Effector CD8-positive, alpha-beta T cell (primary cell): ENCODE measurements at regions not wholly inside any gene's neighbourhood (a gene's known extent, or its start where the extent isn't known, plus 50 kb on each side); places are given as distances from the start of the nearest gene placed in this dataset.
"Not testable (repeated sequence)": the region's sequence is repeated elsewhere in the genome, so short reads cannot be mapped to it uniquely, and the experiment has no call there.

ENCODE experiments used
- DNase-seq: peaks from one replicate; lab custom pipeline; 2025; lab: John Stamatoyannopoulos, UW

DNA sequence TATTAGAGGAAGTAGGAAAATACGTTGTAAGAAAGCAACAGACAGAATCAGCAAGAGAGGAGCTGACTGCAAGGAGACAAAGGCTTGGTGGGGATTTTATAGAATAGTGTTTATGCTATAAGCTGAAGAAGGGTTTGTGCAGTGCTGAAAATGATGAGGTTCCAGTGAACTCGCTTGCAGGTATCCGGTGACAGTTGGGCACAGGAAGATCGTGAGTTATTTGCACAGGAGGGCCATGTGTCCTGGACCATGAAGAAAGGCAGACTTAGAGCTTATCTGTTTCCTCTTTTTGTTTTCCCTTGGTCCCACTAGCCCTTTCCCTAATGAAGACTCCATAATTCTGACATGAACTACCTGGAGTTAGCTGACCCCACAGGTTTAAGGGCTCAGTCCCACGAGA, 61.4 kb downstream of the NXNL2 start:
- no peak for DNase-seq

DNA sequence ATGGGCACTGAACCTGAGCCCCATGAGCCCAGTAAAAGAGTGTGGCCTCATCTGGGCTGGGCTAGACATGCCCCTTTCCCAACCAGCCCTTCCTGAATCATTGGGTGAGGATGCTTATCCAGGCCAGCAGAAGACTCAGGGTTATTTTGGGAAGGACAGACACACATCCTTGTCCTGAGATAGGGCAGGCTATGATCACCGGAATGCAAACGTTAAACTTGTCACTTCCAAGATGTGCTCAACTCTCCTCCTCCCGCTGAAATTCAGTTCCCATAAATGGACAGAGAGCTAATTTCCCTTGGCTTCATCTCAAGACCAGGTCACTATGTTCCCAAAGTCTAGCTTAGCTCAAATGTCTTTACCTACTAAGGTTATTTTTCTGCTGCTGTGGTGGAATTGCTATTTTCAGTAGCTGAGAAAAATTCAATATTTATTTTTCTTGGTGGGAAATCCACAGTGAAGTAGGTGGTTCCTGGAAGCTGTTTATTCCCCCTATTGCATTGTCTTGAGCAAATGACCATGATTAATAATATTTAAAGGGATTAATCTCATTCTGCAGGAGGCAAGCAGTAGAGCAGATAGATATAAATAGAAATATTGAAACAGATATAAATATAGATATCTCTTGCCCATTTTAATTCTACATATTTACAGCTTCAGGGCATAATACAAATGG, 70.0 kb downstream of the NXNL2 start:
- no peak for DNase-seq

DNA sequence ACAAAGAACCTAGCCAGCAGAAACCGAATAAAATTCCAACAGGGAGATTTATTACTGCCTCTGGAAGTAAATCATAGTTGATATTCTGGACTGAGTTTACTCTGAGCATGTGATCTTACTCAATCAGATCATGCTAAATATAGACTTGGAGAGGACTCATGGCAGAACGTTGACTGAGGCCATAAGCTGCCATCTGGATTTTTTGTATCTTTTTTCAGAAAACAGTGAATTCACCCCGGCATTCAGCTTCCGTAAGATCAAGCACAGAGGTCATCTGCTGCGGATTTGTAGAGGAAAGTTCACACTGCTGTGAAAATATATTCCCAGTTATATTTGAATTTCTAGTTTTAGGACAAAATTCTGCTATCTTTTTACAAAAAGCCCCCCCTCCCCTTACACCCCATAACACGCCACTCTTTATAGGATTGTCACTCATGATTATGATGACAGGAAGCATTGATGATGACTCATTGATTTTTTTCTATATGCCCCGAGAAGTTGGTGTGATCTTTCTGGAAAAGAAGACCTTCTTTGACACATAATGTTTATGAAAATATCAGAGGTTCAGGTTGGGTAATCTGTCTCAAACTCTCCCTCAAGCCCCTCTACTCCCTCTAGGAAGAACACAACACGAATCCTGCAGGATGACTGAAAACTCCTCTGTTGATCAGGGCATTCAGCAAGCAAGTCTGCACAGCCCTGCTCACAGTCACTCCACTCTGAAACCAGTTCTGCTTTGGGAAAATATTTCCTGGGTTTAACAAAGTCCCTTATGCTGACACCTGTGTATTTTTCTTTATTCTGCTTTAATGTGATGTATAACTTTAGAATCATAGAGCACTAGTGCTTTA, 70.8 kb downstream of the NXNL2 start:
- no peak for DNase-seq

DNA sequence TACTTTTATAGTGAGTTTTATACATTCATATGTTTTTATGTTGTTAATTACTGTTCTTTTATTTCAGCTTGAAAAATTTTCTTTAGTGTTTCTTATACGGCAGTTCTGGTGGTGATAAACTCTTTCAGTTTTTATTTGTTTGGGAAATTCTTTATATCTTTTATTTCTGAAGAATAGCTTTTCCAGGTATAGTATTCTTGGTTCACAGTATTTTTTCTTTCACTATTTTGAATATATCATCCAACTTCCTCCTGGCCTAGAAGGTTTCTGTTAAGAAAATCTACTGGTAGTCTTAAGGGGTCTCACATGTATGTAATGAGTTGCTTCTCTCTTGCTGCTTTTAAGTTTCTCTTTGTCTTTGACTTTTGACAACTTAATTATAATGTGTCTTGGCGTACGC, 79.4 kb downstream of the NXNL2 start:
- DNase-seq, result no peak

DNA sequence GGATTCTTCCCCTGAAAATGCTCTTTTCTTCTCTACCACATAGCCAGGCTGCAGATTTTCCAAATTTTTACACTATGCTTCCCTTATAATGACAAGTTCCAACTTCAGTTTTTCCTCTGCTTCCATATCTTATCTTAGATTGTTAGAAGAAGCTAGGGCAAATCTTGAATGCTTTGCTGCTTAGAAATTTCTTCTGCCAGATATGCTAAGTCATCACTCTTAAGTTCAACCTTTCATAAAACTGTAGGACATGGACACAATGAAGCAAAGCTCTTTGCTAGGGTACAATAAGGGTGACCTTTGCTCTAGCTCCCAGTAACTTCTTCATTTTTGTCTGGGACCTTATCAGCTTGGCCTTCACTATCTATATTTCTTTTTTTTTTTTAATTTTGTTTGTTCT, 88.7 kb downstream of the NXNL2 start:
- no peak for DNase-seq

DNA sequence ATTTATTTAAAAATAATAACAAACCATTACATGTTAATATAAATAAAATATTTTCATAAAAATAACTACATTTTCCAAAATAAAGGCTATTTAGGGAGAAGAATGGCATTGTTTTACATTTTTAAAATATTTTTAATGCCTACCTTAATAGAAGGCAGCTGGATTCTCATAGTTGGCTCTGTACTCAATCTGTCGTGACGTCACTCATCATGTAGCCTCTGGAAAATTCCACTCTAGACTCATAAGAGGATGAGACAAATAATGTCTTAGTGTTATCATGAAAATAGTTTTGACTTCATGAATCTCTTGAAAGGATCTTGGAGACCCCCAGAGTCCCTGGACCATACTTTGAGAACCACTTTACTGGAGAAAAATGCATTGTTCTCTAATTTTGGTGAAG, 93.1 kb downstream of the NXNL2 start:
- DNase-seq, result no peak

DNA sequence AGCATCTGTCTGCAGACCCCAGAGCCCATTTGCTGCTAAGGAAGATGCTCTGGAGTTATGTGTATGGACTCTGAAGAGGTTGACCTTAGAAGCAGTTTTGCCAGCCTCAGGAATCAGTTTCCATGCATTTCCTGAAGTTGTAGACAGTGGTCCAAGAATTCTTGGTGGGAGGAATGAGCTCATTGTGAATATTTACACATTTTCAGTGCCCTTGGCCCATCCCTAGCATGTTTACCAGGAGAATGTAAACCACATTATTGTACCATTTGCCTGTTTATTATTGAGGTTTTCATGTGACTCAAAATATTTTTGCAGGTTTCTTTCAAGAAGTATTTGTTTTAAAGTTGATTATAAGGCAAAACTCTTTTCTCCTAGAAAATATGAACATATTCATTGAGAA, 93.8 kb downstream of the NXNL2 start:
- no peak for DNase-seq

DNA sequence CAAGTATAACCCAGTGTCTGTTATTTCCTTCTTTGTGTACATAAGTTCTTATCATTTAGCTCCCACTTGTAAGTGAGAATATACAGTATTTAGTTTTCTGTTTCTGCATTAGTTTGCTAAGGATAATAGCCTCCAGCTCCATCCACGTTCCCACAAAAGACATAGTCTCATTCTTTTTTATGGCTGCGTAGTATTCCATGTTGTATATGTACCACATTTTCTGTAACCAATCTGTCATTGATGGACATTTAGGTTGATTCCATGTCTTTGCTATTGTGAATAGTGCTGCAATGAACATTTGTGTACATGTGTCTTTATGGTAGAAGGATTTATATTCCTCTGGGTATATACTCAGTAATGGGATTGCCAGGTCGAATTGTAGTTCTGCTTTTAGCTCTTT, 95.6 kb downstream of the NXNL2 start:
- DNase-seq, result not testable (repeated sequence)

DNA sequence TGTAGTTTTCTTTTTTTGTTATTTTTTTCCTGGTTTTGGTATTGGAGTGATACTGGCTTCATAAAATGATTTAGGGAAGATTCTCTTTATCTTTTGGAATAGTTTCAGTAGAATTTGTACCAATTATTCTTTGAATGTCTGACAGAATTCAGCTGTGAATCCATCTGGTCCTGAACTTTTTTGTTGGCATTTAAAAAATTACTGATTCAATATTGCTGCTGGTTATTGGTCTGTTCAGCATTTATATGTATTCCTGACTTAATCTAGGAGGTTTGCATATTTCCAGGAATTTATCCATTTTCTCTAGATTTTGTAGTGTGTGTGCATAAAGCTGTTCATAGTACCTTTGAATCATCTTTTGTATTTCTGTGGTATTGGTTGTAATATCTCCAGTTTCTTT, 100.2 kb downstream of the NXNL2 start:
- DNase-seq, result no peak

DNA sequence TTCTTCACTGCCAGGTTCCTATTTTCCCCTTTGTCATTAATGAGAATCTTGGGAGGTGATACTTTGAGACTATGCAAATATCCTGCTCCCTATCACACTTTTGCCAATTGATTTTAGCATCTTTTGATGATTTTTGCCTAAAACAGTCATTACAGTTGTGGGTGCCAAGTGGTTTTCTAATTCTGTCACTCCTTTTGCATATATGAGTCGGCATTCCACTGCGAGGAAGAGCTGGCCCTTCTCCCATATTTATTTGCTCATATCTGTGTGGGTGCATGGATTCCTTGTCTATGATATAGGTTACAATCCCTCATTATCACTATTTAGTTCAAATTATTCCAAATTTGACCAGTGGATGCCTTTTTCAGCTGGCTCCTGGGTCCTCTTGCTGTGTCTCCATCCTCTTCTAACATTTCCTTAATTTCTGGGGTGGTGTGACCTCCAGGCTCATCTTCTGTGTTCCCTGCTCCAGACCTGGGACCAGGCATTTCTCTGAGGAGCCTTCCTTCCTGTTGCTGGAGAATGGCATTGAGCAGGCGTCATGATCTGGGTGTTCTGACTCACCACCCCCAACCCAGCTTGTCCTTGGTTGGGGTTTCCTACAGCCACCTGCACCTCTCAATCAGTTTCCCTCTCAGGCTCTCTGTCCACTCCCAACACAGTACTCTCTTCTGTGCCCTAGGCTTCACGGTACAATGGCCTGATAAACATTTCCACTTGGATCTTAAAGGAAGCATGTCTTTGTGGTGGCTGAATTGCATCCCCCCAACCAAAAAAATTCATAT, 106.7 kb downstream of the NXNL2 start:
- no peak for DNase-seq

DNA sequence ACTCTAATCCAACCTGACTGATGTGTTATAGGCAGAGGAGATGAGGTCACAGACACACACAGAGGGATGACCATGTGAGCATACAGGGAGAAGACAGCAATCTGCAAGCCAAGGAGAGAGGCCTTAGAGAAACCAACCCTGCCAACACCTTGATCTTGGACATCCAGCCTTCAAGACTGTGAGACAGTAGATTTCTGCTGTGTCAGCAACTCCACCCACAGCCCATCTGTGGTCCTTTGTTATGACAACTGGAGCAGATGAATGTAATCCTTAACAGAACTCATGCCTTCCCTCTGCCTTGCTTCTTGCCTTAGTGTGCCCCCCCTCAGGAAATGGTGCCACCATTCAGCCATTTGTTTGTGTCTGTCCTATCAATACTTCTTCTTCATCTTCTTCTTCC, 107.4 kb downstream of the NXNL2 start:
- DNase-seq, result no peak

DNA sequence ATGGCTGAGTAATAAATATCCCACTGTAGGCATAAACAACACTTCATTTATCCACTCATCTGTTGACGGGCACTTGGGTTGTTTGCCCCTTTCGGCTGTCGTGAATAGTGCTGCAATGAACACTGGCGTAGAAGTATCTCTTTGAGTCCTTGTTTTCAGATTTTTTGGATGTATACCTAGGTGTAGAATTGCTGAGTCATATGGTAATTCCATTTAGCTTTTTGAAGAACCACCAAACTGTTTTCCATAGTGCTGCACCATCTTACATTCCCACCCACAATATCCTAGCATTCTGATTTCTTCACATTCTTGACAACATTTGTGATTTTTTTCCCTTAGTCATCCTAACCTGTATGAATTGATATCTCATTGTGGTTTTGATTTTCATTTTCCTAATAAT, 109.0 kb downstream of the NXNL2 start:
- DNase-seq, result no peak

DNA sequence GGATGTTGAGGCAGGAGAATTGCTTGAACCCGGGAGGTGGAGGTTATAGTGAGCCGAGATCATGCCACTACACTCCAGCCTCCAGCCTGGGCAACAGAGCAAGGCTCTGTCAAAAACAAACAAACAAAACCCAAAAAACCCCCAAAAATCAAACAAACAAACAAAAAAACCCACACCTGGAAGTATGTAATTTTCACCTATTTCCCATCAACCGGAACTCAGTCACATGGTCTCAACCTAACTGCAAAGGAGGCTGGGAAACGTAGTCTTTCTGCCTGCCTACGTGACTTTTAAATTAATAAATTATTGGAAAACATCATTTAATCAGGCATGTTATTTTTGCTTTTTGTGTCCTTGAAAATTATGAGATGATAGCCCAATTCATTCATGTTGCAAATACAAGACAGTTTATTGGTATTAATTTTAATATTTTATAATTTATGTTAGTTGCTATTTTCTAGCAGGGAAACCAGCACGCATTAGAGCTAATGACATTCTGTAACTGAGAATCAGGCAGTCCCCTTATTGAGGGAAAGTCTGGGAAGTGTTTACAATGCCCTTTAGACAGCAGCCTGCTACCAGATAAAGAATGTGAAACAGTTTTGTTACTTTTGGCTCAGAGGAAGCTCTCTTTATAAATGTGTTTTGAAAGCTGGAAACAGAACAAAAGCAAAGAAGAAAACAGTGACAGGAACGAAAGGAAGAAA, 110.3 kb downstream of the NXNL2 start:
- DNase-seq, result no peak

DNA sequence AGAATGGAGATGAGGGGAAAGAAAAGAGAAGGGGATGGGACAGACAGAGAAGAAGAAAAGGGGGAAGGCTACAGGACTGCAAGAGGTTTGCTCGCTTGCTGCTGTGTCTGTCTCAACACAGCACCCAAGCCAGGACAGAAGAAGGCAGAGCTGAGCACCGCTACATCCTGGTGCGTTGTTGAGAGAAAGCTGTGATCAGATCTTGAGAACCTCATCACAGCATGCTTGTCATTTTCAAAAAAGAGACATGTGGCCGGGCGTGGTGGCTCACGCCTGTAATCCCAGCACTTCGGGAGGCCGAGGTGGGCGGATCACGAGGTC, 110.9 kb downstream of the NXNL2 start:
- no peak for DNase-seq

DNA sequence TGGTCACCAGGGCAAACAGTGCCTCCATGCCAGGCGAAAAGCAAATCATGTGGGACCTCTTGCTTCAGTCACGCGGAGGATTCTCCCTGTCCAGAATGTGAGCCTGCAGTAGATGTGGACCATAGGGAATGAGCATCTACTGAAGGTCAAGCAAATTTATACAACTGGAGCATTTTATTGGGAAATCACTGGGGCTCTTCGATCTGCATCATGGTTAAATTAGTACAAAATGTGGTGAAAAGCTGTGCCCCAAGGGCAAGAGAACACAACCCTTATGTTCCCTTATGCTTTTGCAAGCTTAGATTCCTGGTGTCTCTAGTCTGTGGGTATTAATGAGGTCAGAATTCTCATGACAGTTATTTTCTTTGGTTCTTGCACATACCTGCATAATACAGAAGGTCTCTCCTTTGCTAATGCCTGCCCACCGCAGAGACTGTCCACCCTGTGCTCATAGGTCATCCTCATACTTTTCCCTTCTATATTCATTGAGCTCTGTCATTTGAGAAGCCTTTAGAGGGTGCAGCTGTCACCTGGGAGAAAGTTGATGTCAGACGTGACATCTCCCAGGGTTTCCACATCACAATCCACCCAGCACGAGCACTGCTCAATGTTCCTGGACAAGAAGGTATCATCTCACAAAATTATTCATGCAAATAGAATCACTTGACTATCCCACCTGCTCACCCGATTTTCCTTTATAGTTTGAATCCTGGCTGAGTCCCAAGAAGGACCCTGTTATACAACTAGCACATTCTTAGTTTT, 111.7 kb downstream of the NXNL2 start:
- DNase-seq, result no peak

DNA sequence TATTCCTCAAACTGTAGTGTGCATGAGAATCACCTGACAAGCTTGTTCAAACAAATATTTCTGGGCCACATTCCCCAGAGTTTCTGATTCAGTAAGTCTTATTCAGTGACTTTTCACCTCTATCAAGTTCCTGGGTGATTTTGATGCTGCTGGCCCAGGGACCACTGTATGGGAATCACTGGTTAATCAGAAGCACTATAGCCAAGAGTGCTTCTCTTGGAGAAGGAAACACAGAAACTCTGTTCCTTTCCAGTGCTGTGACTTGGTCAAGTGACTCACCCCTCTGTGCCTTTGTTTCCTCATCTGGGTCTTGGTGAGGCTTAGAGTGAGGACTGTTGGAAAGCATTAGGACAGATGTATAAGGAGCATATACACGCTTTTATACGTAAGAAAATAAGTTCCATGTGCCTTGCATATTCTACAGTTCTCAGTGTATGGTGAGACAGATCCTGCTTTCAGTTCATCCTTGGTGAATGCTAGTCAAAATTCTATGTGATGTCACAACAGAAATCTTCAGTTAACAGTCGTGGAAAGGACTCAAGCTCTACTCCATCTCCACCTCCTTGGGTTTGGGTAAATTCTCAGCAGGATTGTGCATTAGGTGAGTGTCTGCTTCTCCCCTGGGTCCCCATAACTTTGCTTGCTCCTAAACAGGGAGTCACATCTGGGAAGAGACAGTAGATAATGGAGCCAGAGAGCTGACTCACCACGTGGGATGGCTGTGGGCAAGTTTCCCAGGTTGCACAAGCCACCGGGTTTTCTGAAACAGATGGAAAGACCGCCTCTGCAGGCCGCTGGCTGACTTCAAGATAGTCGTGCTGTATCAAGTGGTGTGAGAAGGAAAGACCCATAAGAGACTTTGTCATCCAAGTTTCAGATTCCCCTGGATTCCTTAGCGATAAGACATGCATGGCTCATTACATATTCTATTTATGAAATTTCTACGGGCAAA, 117.0 kb downstream of the NXNL2 start:
- DNase-seq, result no peak

DNA sequence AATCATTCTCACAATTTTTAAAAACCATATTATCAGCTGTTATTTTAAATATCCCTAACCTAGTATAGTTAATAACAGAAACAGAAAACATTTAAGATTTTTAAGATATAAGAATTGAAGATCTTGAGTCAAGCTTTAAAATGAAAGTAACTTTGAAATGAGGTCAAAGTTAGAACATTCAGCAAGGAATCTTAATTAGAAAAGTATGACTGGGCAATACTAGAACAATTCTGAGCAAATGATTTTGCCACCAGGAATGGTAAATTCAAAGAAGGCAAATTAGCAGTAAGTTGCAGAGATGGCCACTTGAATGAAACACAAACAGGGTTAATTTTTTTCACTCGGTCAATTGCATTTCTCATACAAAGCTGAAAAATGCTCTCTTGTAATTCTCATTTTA, 117.9 kb downstream of the NXNL2 start:
- DNase-seq, result no peak

DNA sequence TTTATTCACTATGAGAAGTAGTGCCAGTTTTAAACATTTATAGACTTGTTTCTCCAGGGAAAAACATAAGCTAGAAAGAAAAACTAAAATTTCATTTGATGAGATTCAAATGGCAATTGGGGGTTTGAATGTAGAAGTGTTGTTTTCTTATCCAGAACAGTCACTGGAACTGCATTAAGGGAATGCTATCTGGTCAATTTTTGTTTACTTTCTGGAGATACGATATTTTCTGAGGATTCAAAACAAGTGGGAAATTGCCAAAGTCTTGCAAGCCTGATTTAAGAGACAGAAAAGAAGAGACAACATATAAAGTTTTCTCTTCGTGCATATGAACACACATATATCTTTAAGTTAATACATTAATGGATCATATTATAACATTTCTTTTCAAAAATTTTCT, 118.4 kb downstream of the NXNL2 start:
- DNase-seq, result no peak

DNA sequence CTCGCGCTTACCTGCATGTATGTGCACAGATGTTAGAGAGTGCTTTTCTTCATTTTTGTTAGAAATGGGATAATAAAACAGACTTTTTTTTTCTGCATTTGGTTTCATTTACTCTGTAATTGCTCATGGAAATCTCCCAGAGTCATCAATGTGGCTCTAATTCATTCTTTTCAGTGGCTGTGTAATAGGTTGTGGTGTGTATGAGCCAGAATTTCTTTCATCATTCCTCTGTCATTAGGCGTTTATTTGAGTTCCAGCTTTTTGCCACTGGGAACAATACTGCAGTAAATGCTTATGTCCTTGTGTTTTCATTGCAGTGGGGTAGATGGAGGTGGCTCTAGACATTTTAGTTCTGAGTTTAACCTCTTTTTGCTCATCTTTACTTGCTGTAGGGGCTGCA, 118.9 kb downstream of the NXNL2 start:
- no peak for DNase-seq

DNA sequence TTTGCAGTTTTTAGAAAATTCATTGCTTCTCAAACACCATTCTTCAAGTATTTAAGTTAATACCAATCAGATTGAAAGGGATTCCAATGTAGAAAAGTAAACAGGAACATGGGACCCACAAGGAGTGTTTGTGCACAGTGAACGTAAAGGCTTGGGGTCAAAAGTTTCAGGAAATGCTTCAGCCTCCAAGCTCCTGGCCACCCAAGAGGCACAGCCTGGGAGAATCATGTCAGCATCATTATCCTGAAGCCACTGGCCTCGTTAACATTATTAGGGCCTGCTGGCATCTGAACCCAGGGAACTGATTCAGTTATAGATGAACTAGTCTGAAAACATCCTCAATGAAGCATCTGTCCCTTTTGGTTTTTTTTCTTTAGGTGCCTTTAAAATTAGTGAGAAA, 122.9 kb downstream of the NXNL2 start:
- no peak for DNase-seq
